ENCODE measurements at regions not wholly inside any gene's neighbourhood (a gene's known extent, or its start where the extent isn't known, plus 50 kb on each side); places are given as distances from the start of the nearest gene placed in this dataset.
A peak's percentile ranks its signal among the peaks of the same experiment; 100 is the strongest.

DNA sequence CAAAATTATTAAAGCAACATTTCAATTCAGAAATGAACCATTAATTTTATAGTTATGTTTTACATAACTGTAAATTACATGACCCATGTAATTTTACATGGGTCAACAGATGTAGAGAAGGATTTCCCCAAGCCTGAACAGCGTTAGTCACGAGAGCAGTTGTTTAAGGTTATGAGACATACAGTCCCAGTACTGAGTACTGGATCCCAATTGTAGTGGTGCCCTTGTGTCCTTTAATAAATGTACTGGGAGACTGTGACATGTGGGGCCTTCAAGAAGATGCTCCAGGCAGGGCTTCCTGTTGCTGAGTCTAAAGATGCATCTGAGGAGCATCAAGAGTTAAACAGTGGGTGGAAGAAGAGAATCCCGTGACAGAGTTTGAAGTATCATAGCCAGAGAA is 125.5 kb upstream of the ZNF462 start:
- WGBS (ENCODE audit: insufficient coverage), result no CpG with 5 or more reads among the region's 3 CpGs
- H3K36me3 ChIP-seq (ENCODE audit: control insufficient read depth, insufficient read depth, low read length), result no peaks in the 10 kb centered on the region
- H3K4me3 ChIP-seq (ENCODE audit: low read length), result no peak overlapping the region
- H3K4me1 ChIP-seq (ENCODE audit: control insufficient read depth, insufficient read depth, low read length), result no peaks in the 10 kb centered on the region
- H3K27me3 ChIP-seq (ENCODE audit: control insufficient read depth, insufficient read depth, low read length), result no peaks in the 10 kb centered on the region
- H3K27ac ChIP-seq (ENCODE audit: low read length), result no peak overlapping the region
- H3K9me3 ChIP-seq (replicated peaks; ENCODE audit: control insufficient read depth, low read depth, low read length), result no peaks in the 10 kb centered on the region
- DNase-seq, result no peak

DNA sequence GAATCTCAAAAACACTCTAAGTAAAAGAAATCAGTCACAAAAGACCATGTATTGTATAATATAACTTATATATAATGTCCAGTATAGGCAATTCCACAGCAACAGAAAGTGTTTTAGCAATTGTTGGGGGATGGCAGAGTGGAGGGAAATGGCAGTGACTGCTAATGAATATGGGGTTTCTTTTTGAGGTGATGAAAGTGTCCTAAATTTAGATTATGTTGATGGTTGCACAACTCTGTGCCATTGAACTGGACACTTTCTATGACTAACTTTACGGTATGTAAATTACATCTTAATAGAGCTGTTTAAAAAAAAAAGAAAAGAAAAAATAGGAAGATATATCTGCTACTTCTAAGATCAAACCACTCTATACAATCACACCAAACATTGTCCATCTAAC is 124.9 kb upstream of the ZNF462 start:
- no peaks in the 10 kb centered on the region for H3K27me3 ChIP-seq (ENCODE audit: control insufficient read depth, insufficient read depth, low read length)
- H3K9me3 ChIP-seq (replicated peaks; ENCODE audit: control insufficient read depth, low read depth, low read length), result no peaks in the 10 kb centered on the region
- H3K27ac ChIP-seq (ENCODE audit: low read length), result no peak overlapping the region
- DNase-seq, result no peak
- H3K36me3 ChIP-seq (ENCODE audit: control insufficient read depth, insufficient read depth, low read length), result no peaks in the 10 kb centered on the region
- H3K4me3 ChIP-seq (ENCODE audit: low read length), result no peak overlapping the region
- WGBS (ENCODE audit: insufficient coverage), result no CpG with 5 or more reads among the region's 1 CpG
- H3K4me1 ChIP-seq (ENCODE audit: control insufficient read depth, insufficient read depth, low read length), result no peaks in the 10 kb centered on the region

DNA sequence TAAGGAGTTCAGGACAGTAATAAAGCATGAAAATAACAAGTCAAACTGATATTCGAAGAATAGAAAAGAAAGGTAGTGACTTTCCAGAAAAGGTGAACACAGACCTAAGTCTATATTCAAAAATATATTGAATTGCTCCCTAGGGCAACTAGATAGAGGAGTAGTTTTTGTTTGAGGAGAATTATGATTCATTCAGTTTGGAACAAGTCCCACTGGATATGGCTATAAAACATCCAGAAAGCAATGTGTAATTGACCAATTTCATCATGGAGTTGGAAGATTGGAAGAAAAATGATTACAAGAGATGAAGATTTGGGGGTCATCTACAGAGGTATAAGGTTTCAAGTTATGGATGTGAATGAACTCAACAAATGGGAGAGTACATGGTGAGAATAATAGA is 117.5 kb upstream of the ZNF462 start:
- no peaks in the 10 kb centered on the region for H3K9me3 ChIP-seq (replicated peaks; ENCODE audit: control insufficient read depth, low read depth, low read length)
- H3K4me1 ChIP-seq (ENCODE audit: control insufficient read depth, insufficient read depth, low read length), result peaks cover 2% of the 10 kb centered on the region
- no peaks in the 10 kb centered on the region for H3K27me3 ChIP-seq (ENCODE audit: control insufficient read depth, insufficient read depth, low read length)
- no peak overlapping the region for H3K27ac ChIP-seq (ENCODE audit: low read length)
- no peaks in the 10 kb centered on the region for H3K36me3 ChIP-seq (ENCODE audit: control insufficient read depth, insufficient read depth, low read length)
- DNase-seq, result no peak
- WGBS (ENCODE audit: insufficient coverage), result no CpG with 5 or more reads among the region's 1 CpG
- no peak overlapping the region for H3K4me3 ChIP-seq (ENCODE audit: low read length)

DNA sequence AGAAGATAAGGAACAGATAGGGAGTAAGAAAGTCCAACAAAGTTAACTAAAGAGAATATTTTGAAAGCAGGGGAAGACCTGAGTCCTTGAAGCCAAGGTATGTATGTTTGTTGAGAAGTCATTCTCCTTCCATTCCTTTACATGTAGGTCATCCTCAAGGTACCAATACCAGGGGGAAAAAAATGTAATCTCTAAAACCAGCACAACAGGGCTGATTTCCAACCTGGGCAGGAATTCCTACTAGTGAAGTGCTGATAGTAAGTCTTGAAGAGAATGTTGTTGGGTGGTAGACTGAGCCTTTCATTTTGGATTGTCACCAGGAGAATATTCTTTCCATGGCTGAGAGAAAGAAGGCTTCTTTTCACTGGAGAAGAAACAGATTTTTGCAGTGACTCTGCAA is 117.1 kb upstream of the ZNF462 start:
- no peak for DNase-seq

DNA sequence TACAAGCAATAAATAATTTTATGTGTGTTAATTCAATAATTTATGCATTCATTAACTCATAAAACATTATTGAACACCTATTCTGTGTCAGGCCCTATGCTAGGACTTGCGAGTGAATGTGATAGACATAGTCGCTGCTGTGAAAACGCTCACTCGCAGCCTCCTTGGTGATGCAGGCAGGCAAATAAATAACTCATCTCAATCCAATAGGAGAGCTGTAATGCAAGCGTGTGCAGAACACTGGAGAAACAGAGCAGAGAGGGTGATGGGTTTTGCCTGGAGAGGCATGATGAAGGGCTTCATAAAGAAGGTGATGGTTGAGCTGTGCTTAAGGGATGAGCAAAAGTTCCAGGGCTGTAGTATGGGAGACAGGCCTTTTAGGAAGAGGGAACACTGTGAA is 111.3 kb upstream of the ZNF462 start:
- DNase-seq, result no peak
- H3K27ac ChIP-seq (ENCODE audit: low read length), result no peak overlapping the region
- H3K4me3 ChIP-seq (ENCODE audit: low read length), result no peak overlapping the region
- H3K4me1 ChIP-seq (ENCODE audit: control insufficient read depth, insufficient read depth, low read length), result peaks cover 10% of the 10 kb centered on the region
- 100% methylated on average over 1 of the region's 5 CpGs for WGBS (ENCODE audit: insufficient coverage)
- H3K27me3 ChIP-seq (ENCODE audit: control insufficient read depth, insufficient read depth, low read length), result no peaks in the 10 kb centered on the region
- no peaks in the 10 kb centered on the region for H3K36me3 ChIP-seq (ENCODE audit: control insufficient read depth, insufficient read depth, low read length)
- H3K9me3 ChIP-seq (replicated peaks; ENCODE audit: control insufficient read depth, low read depth, low read length), result no peaks in the 10 kb centered on the region

More for the DNA sequence above, 117.1 kb upstream of the ZNF462 start:
- no peaks in the 10 kb centered on the region for H3K27me3 ChIP-seq (ENCODE audit: control insufficient read depth, insufficient read depth, low read length)
- no peaks in the 10 kb centered on the region for H3K36me3 ChIP-seq (ENCODE audit: control insufficient read depth, insufficient read depth, low read length)
- no peaks in the 10 kb centered on the region for H3K9me3 ChIP-seq (replicated peaks; ENCODE audit: control insufficient read depth, low read depth, low read length)
- H3K4me3 ChIP-seq (ENCODE audit: low read length), result no peak overlapping the region
- peaks cover 2% of the 10 kb centered on the region for H3K4me1 ChIP-seq (ENCODE audit: control insufficient read depth, insufficient read depth, low read length)
- H3K27ac ChIP-seq (ENCODE audit: low read length), result no peak overlapping the region

DNA sequence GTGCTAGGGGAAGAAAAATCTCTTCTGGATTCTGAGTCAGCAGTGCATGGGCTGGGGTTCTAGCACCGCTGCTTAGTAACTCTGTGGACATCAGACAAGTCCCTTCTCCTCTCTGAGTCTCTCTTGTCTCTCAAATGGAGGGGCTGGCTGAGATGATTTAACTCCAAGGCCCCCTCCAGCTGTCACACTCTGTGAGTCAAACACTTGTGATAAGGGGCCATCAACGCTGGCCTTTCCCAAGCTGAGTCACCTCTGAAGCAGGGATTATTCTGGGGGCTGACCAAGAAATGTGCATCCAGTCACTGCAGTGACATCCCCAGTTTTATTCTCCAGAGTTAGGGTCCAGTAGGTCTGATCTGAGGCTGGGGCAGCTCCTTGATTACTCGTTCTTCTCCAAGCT is 110.4 kb upstream of the ZNF462 start:
- no peak overlapping the region for H3K4me3 ChIP-seq (ENCODE audit: low read length)
- H3K27ac ChIP-seq (ENCODE audit: low read length), result no peak overlapping the region
- no peaks in the 10 kb centered on the region for H3K36me3 ChIP-seq (ENCODE audit: control insufficient read depth, insufficient read depth, low read length)
- H3K9me3 ChIP-seq (replicated peaks; ENCODE audit: control insufficient read depth, low read depth, low read length), result no peaks in the 10 kb centered on the region
- no peaks in the 10 kb centered on the region for H3K27me3 ChIP-seq (ENCODE audit: control insufficient read depth, insufficient read depth, low read length)
- 57% methylated on average over 3 of the region's 3 CpGs for WGBS (ENCODE audit: insufficient coverage)
- no peak for DNase-seq
- peaks cover 9% of the 10 kb centered on the region for H3K4me1 ChIP-seq (ENCODE audit: control insufficient read depth, insufficient read depth, low read length)

DNA sequence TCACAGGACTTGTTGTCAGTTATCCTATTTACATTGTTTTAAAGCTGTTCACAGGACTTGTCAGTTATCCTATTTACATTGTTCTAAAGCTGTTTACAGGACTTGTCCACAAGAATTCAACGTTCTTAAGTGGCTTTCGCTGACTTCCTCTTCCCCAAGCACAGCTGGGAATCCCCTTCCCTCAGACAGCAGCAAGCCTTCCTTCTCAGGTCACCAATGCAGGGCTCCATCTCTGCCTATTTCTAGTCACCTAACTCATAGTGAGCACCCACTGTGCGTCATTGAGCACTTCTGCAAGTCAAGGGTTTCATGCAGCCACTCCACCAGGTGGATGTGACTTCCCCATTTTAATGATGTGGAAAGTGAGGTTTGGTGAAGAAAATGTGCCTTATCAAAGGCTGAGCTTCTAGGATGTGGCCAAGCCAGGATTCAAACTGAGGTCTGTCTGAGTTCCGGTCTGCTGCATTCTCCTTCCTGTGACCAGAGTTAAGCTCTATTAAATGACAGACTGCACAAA is 109.8 kb upstream of the ZNF462 start:
- WGBS (ENCODE audit: insufficient coverage), result 49% methylated on average over 2 of the region's 4 CpGs
- peak; percentile 7 for DNase-seq
- H3K4me1 ChIP-seq (ENCODE audit: control insufficient read depth, insufficient read depth, low read length), result peaks cover 9% of the 10 kb centered on the region
- no peak overlapping the region for H3K27ac ChIP-seq (ENCODE audit: low read length)
- no peak overlapping the region for H3K4me3 ChIP-seq (ENCODE audit: low read length)
- no peaks in the 10 kb centered on the region for H3K9me3 ChIP-seq (replicated peaks; ENCODE audit: control insufficient read depth, low read depth, low read length)
- H3K27me3 ChIP-seq (ENCODE audit: control insufficient read depth, insufficient read depth, low read length), result no peaks in the 10 kb centered on the region
- no peaks in the 10 kb centered on the region for H3K36me3 ChIP-seq (ENCODE audit: control insufficient read depth, insufficient read depth, low read length)

DNA sequence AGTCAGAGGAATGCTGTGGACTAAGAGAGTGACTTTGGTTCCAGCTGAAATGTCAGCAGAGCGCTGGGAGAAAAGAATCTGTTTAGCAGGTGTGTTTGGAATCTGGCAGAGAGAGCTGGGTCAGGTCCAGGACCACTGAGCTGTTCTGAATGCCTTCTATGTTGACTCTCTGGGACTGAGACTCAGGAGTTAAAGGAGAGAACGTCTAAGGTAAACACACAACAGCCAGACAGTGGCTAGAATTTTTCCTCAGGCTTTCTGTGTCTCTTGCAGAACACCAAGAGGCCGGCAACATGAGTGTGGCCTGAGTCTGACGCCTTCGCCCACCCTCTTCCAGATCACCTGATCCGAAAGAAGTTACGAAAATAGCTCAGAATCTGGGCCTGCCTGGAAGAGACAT is 107.2 kb upstream of the ZNF462 start:
- peaks cover 9% of the 10 kb centered on the region for H3K4me1 ChIP-seq (ENCODE audit: control insufficient read depth, insufficient read depth, low read length)
- H3K4me3 ChIP-seq (ENCODE audit: low read length), result no peak overlapping the region
- peak overlapping the region; percentile 48 for H3K27ac ChIP-seq (ENCODE audit: low read length)
- DNase-seq, result peak; percentile 88
- no peaks in the 10 kb centered on the region for H3K27me3 ChIP-seq (ENCODE audit: control insufficient read depth, insufficient read depth, low read length)
- no peaks in the 10 kb centered on the region for H3K36me3 ChIP-seq (ENCODE audit: control insufficient read depth, insufficient read depth, low read length)
- WGBS (ENCODE audit: insufficient coverage), result 31% methylated on average over 3 of the region's 7 CpGs
- no peaks in the 10 kb centered on the region for H3K9me3 ChIP-seq (replicated peaks; ENCODE audit: control insufficient read depth, low read depth, low read length)

DNA sequence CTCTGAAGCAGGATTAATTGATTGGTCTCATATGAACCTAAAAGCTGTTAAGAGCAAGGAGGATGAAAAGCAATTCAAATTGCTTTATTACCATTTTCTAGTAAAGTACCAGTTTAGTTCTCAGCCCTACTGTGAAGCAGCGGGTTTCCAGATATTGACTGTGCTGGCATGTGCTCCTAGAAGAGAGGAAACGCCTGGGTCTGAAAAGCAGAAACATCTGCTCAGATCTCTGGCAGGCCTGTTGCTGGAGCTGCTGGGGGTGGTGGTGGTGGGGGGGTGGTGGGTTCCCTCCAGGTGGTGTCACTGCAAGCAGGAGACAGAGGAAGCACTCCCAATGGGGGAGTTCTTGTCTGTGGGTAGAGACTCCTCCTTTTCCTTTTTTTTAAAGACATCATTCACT is 105.5 kb upstream of the ZNF462 start:
- Histone ChIP-seq H3K4me1 (ENCODE audit: control insufficient read depth, insufficient read depth, low read length) (peaks cover 9% of the 10 kb centered on the region), H3K36me3 (ENCODE audit: control insufficient read depth, insufficient read depth, low read length) (no peaks in the 10 kb centered on the region), H3K4me3 (ENCODE audit: low read length) (no peak overlapping the region), H3K27me3 (ENCODE audit: control insufficient read depth, insufficient read depth, low read length) (no peaks in the 10 kb centered on the region), H3K9me3 (replicated peaks; ENCODE audit: control insufficient read depth, low read depth, low read length) (no peaks in the 10 kb centered on the region), H3K27ac (ENCODE audit: low read length) (no peak overlapping the region)
- peak; percentile 21 for DNase-seq
- no CpG with 5 or more reads among the region's 2 CpGs for WGBS (ENCODE audit: insufficient coverage)

DNA sequence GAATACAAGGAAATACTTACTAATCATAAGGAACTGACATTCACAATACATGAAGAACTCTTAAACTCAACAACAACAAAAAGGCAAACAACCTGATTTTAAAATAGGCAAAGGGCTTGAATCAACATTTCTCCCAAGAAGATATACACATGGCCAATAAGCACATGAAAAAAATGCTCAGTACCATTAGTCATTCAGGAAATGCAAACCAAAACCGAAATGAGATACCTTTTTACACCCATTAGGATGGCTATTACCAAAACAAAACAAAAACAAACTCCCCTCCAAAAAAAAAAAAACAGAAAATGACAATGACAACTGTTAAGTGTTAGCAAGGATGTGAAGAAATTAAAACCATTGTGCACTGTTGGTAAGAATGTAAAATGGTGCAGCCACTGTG is 104.1 kb upstream of the ZNF462 start:
- H3K4me3 ChIP-seq (ENCODE audit: low read length), result no peak overlapping the region
- peaks cover 9% of the 10 kb centered on the region for H3K4me1 ChIP-seq (ENCODE audit: control insufficient read depth, insufficient read depth, low read length)
- H3K27me3 ChIP-seq (ENCODE audit: control insufficient read depth, insufficient read depth, low read length), result no peaks in the 10 kb centered on the region
- H3K36me3 ChIP-seq (ENCODE audit: control insufficient read depth, insufficient read depth, low read length), result no peaks in the 10 kb centered on the region
- no peaks in the 10 kb centered on the region for H3K9me3 ChIP-seq (replicated peaks; ENCODE audit: control insufficient read depth, low read depth, low read length)
- DNase-seq, result no peak
- no CpG with 5 or more reads among the region's 1 CpG for WGBS (ENCODE audit: insufficient coverage)
- no peak overlapping the region for H3K27ac ChIP-seq (ENCODE audit: low read length)

DNA sequence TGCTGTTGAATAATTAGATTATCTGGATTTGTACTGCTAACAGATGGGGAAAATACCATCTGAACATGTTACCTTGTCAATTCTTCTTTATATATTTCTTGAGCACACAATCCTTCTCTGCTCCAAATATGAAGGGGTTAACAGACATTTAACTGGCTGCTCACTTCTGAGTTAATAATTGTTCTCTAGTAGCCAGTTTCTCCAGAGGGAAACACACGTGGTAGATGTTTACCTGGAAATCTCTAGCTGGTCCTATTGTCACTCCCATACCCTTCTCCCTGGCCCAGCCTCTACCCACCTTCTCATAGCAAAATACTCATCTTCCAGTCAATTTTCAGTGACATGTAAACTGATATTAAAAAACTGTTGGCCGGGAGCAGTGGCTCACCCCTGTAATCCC is 101.5 kb upstream of the ZNF462 start:
- Histone ChIP-seq H3K4me1 (ENCODE audit: control insufficient read depth, insufficient read depth, low read length) (peaks cover 2% of the 10 kb centered on the region), H3K36me3 (ENCODE audit: control insufficient read depth, insufficient read depth, low read length) (no peaks in the 10 kb centered on the region), H3K27ac (ENCODE audit: low read length) (no peak overlapping the region), H3K27me3 (ENCODE audit: control insufficient read depth, insufficient read depth, low read length) (no peaks in the 10 kb centered on the region), H3K9me3 (replicated peaks; ENCODE audit: control insufficient read depth, low read depth, low read length) (no peaks in the 10 kb centered on the region), H3K4me3 (ENCODE audit: low read length) (no peak overlapping the region)
- DNase-seq, result no peak
- WGBS (ENCODE audit: insufficient coverage), result 20% methylated on average over 2 of the region's 2 CpGs

All from muscle of leg (tissue), 3 donors.